Fibroblast of upper back skin (primary cell): ENCODE measurements at regions not wholly inside any gene's neighbourhood (a gene's known extent, or its start where the extent isn't known, plus 50 kb on each side); places are given as distances from the start of the nearest gene placed in this dataset.

ENCODE experiments used
- DNase-seq: peaks from one replicate; pipeline ENCODE4 v3.0.0-alpha.2; 2013

DNA sequence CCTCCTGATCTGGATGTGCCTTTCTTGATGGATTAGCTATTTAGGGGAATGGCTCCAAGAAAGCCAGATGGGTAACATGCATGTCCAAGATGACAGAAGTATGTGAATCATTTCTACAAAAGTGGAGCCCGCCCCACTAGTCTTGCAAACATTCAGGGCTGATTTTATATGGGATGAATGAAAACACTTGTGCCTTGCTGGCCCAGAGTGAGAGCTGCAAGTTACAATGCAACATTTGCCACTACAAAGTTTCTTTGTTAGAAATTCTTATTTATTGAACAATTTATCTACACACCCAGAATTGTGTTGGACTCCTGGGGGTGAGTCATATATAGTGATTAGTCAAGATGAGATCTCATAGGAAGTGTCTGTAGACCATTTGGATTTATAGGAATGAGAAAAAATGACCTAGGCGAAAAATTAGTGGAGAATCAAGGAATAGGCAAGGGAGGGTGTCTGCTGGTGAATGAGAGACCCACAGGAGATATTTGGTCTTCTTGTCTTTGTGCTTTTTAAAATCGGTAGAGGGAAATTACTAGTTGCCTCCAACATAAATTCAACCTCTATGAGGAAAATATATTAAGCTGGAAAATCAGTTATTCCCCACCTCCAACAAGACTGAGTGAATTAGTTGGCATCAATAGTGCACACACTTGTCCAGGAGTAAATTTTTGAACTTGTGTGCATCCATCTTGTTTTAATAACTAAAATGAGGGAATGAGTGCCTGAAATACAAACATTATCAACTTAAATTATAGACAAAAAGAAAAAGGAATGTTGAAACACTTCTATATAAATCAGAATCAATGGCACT, 53.5 kb upstream of the DCBLD2 start:
- DNase-seq, result peak; percentile 83

DNA sequence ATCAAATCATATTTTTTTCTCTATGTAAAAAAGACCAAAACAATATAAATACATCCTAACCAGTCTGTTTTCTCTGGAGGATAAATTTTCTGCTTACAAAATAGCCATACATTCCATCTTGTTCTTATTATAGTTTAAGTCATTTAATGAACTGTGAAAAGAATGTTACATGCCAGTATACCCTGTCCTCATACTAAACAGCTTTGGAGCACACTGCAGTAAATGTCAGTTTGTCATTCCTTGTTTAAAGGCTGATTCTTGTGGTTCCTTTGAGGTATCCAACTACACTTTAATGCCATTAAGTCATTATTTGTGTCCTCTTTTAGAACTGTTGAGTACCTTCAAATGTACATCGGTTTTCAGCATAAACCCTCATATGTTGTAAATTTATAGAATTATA, 52.7 kb upstream of the DCBLD2 start:
- peak; percentile 71 for DNase-seq

DNA sequence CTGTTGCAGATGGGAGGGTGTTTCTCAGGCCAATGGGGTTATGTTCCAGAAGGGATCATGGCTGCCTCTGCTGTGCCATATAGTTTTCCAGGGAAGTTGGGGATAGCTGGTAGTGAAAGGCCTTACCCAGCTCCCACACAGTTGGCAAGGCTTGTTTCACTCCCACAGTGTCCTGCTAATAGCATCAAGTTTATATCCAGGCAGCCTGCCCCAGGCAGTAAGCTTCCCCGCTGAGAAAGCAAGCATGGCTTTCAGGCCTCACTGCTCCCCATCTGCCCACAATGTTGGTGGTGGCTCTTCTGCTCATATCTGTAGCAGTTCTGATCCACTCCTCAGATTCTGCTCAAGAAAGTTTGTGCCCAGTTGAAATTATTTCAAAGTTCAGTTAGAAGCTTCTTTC, 50.9 kb upstream of the DCBLD2 start:
- no peak for DNase-seq
